ENCODE measurements at regions not wholly inside any gene's neighbourhood (a gene's known extent, or its start where the extent isn't known, plus 50 kb on each side); places are given as distances from the start of the nearest gene placed in this dataset.

- H3K27me3 ChIP-seq (ENCODE audit: insufficient read depth, low read length) = no peaks in the 10 kb centered on the region
Measured at GRCh38 chr15:91664224-91664836, 189.2 kb upstream of the SLCO3A1 start.

GRCh38 chr15:91665212-91665611 lies 188.3 kb upstream of the SLCO3A1 start:
- Histone ChIP-seq H3K79me2 (ENCODE audit: insufficient read depth, low read length) (no peaks in the 10 kb centered on the region), H3K9me2 (ENCODE audit: low read depth, low read length) (no peaks in the 10 kb centered on the region), H3K4me1 (ENCODE audit: insufficient read depth, low read length, severe bottlenecking) (no peaks in the 10 kb centered on the region), H3K9ac (ENCODE audit: low read length) (no peak overlapping the region), H3K4me3 (ENCODE audit: low read depth, low read length, poor library complexity, severe bottlenecking) (no peak overlapping the region), H3F3A (ENCODE audit: insufficient read depth, low read length) (no peaks in the 10 kb centered on the region), H2AFZ (ENCODE audit: low read length) (no peak overlapping the region), H3K27me3 (ENCODE audit: insufficient read depth, low read length) (no peaks in the 10 kb centered on the region), H4K20me1 (ENCODE audit: insufficient read depth, low read length) (no peaks in the 10 kb centered on the region), H3K4me2 (ENCODE audit: low read length) (no peak overlapping the region), H3K9me3 (ENCODE audit: low read length) (no peaks in the 10 kb centered on the region), H3K27ac (ENCODE audit: low read depth, low read length, poor library complexity, severe bottlenecking) (no peak overlapping the region), H3K36me3 (ENCODE audit: insufficient read depth, low read length) (no peaks in the 10 kb centered on the region)
- TF ChIP-seq EZH2 (IDR thresholded peaks at IDR 0.05; ENCODE audit: borderline replicate concordance, low read length) = no peak
- no peak for TF ChIP-seq CTCF (IDR thresholded peaks at IDR 0.05; ENCODE audit: low read length)

More at GRCh38 chr15:91664224-91664836, 189.2 kb upstream of the SLCO3A1 start:
- H3K27ac ChIP-seq (ENCODE audit: low read depth, low read length, poor library complexity, severe bottlenecking) = no peak overlapping the region
- no peak overlapping the region for H3K9ac ChIP-seq (ENCODE audit: low read length)
- H3K4me2 ChIP-seq (ENCODE audit: low read length) = no peak overlapping the region
- no peaks in the 10 kb centered on the region for H3K79me2 ChIP-seq (ENCODE audit: insufficient read depth, low read length)
- no peaks in the 10 kb centered on the region for H3K9me2 ChIP-seq (ENCODE audit: low read depth, low read length)
- H3K4me1 ChIP-seq (ENCODE audit: insufficient read depth, low read length, severe bottlenecking) = no peaks in the 10 kb centered on the region
- H3F3A ChIP-seq (ENCODE audit: insufficient read depth, low read length) = no peaks in the 10 kb centered on the region
- H3K4me3 ChIP-seq (ENCODE audit: low read depth, low read length, poor library complexity, severe bottlenecking) = no peak overlapping the region
- H3K9me3 ChIP-seq (ENCODE audit: low read length) = no peaks in the 10 kb centered on the region
- H4K20me1 ChIP-seq (ENCODE audit: insufficient read depth, low read length) = no peaks in the 10 kb centered on the region
- TF ChIP-seq EZH2 (IDR thresholded peaks at IDR 0.05; ENCODE audit: borderline replicate concordance, low read length) = no peak
- no peak for TF ChIP-seq CTCF (IDR thresholded peaks at IDR 0.05; ENCODE audit: low read length)
- no peak overlapping the region for H2AFZ ChIP-seq (ENCODE audit: low read length)
- no peaks in the 10 kb centered on the region for H3K36me3 ChIP-seq (ENCODE audit: insufficient read depth, low read length)

GRCh38 chr15:91668370-91668769 lies 185.1 kb upstream of the SLCO3A1 start:
- H3K4me1 ChIP-seq (ENCODE audit: insufficient read depth, low read length, severe bottlenecking) = no peaks in the 10 kb centered on the region
- H3K9me3 ChIP-seq (ENCODE audit: low read length) = no peaks in the 10 kb centered on the region
- no peaks in the 10 kb centered on the region for H4K20me1 ChIP-seq (ENCODE audit: insufficient read depth, low read length)
- TF ChIP-seq CTCF (IDR thresholded peaks at IDR 0.05; ENCODE audit: low read length) (no peak), EZH2 (IDR thresholded peaks at IDR 0.05; ENCODE audit: borderline replicate concordance, low read length) (no peak)
- no peak overlapping the region for H3K9ac ChIP-seq (ENCODE audit: low read length)
- H3K36me3 ChIP-seq (ENCODE audit: insufficient read depth, low read length) = no peaks in the 10 kb centered on the region
- H3K27me3 ChIP-seq (ENCODE audit: insufficient read depth, low read length) = no peaks in the 10 kb centered on the region
- H3K4me3 ChIP-seq (ENCODE audit: low read depth, low read length, poor library complexity, severe bottlenecking) = no peak overlapping the region
- H3K79me2 ChIP-seq (ENCODE audit: insufficient read depth, low read length) = no peaks in the 10 kb centered on the region
- no peak overlapping the region for H3K27ac ChIP-seq (ENCODE audit: low read depth, low read length, poor library complexity, severe bottlenecking)
- no peak overlapping the region for H2AFZ ChIP-seq (ENCODE audit: low read length)
- H3K4me2 ChIP-seq (ENCODE audit: low read length) = no peak overlapping the region
- H3K9me2 ChIP-seq (ENCODE audit: low read depth, low read length) = no peaks in the 10 kb centered on the region
- no peaks in the 10 kb centered on the region for H3F3A ChIP-seq (ENCODE audit: insufficient read depth, low read length)
